ENCODE measurements at regions not wholly inside any gene's neighbourhood (a gene's known extent, or its start where the extent isn't known, plus 50 kb on each side); places are given as distances from the start of the nearest gene placed in this dataset.

DNA sequence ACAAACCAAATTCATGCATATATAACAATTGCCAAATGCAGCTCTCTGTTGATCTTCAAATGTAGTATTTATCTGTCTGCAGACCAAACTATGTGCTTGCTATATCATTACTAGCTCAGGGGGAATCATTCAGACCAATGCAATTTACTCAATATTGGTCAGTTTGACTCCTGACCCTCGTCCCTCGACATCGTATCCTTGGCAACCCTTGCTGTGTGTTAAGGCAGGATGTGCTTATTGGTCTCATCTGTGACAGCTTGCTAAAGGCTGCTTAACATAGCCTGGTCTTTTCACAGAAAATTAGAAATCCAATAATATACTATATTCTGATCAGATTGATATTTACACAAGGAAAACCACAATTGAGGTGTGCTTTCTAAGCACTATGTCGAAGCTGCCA is 747.1 kb downstream of the GALR1 start:
- Mint-ChIP-seq H3K9me3 (ENCODE audit: low read depth) (peaks cover 6% of the 10 kb centered on the region), H3K27me3 (peaks cover 10% of the 10 kb centered on the region), H3K27ac (no peak overlapping the region), H3K4me1 (ENCODE audit: low read depth) (no peaks in the 10 kb centered on the region), H3K36me3 (ENCODE audit: insufficient read depth) (no peaks in the 10 kb centered on the region), H3K4me3 (ENCODE audit: low read depth) (no peak overlapping the region)
- TF ChIP-seq, protein P1, sequence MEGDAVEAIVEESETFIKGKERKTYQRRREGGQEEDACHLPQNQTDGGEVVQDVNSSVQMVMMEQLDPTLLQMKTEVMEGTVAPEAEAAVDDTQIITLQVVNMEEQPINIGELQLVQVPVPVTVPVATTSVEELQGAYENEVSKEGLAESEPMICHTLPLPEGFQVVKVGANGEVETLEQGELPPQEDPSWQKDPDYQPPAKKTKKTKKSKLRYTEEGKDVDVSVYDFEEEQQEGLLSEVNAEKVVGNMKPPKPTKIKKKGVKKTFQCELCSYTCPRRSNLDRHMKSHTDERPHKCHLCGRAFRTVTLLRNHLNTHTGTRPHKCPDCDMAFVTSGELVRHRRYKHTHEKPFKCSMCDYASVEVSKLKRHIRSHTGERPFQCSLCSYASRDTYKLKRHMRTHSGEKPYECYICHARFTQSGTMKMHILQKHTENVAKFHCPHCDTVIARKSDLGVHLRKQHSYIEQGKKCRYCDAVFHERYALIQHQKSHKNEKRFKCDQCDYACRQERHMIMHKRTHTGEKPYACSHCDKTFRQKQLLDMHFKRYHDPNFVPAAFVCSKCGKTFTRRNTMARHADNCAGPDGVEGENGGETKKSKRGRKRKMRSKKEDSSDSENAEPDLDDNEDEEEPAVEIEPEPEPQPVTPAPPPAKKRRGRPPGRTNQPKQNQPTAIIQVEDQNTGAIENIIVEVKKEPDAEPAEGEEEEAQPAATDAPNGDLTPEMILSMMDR (IDR thresholded peaks at IDR 0.05; ENCODE audit: unreplicated experiment): no peak
- DNase-seq (ENCODE audit: low spot score, unreplicated experiment): no peak

DNA sequence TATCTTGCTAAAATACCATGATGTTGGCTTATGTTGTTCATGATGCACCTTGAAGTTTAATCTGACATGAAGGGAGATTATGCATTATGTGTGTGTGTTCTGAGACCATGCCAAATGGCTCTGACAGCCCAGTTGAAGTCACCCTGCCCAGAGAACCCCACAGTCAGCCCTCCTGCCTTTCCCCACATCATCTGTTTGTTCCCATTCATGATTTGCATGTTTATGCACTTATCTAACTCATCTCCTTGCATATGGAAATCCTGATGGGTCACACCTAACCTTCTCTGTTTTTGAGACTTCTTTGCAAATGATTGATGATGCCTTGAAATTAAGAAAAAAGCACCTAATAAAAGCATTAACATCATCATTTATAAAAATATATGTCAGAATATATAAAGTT is 752.2 kb downstream of the GALR1 start:
- H3K4me3 Mint-ChIP-seq (ENCODE audit: low read depth): no peak overlapping the region
- peaks cover 4% of the 10 kb centered on the region for H3K4me1 Mint-ChIP-seq (ENCODE audit: low read depth)
- no peaks in the 10 kb centered on the region for H3K9me3 Mint-ChIP-seq (ENCODE audit: low read depth)
- peaks cover 21% of the 10 kb centered on the region for H3K27me3 Mint-ChIP-seq
- no peak for DNase-seq (ENCODE audit: low spot score, unreplicated experiment)
- no peak overlapping the region for H3K27ac Mint-ChIP-seq
- no peaks in the 10 kb centered on the region for H3K36me3 Mint-ChIP-seq (ENCODE audit: insufficient read depth)
- TF ChIP-seq, protein P1 (IDR thresholded peaks at IDR 0.05; ENCODE audit: unreplicated experiment): no peak

DNA sequence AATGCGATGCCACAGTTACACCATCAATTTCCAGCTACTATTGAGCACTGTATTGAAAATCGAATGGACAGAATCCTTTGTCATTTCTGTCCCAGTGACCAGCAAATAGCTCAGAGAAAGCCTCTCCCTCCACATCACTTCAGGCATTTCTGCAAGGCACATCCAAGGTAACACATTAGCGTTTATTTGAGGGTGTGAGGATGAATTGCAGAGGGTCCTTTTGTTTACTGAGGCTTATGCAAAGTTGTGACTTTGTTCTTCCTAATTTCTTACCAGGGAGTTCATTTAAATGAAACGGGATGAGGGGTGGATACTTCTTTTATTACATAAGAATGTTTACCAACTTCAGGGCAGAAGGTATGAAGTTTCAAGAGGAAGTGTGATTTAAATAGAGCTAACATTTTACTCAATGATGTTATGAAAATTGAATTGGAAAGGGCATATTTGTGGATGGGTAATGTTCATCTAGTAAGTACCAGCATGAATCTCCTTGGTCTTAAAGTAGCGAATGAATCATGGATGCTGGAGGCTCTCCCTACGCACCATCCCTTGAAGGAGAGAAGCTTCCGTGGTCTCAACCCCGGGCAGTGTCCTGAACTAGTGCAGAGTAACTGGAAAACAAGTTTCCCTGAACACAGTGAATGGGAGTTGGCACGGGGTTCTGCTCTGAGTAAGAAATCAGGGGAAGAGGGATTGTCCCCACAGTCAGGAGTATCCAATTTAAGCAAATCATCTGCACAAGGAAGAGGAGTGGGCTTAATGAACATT is 756.5 kb downstream of the GALR1 start:
- Mint-ChIP-seq H3K4me1 (ENCODE audit: low read depth) (peaks cover 5% of the 10 kb centered on the region), H3K9me3 (ENCODE audit: low read depth) (peaks cover 9% of the 10 kb centered on the region), H3K4me3 (ENCODE audit: low read depth) (no peak overlapping the region), H3K27ac (no peak overlapping the region), H3K36me3 (ENCODE audit: insufficient read depth) (no peaks in the 10 kb centered on the region), H3K27me3 (peaks cover 20% of the 10 kb centered on the region)
- no peak for DNase-seq (ENCODE audit: low spot score, unreplicated experiment)
- TF ChIP-seq, protein P1 (IDR thresholded peaks at IDR 0.05; ENCODE audit: unreplicated experiment): no peak

DNA sequence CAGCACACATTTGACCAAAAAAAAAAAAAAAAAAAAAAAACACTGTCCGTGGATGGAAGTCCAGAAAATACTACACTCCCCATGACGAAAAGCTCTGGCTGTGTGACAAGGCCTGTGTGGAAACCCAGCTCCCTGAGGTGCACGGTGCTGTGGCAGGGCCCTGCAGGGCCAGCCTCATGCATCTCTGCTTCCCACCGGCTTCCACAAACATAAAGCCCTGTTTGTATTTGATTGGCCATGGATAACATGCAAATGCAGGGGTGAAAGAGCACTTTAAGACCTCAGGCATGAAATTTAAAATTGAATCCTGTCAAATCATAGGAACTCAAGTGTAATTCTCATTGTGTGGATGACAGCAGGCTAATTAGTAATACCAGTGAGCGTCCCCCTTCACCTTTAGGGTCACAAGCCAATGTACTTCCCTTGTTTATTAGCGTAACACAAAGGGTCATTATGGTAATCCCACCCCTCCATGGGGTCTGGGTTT is 757.2 kb downstream of the GALR1 start:
- Mint-ChIP-seq H3K36me3 (ENCODE audit: insufficient read depth) (no peaks in the 10 kb centered on the region), H3K27me3 (peaks cover 20% of the 10 kb centered on the region), H3K27ac (no peak overlapping the region), H3K9me3 (ENCODE audit: low read depth) (peaks cover 9% of the 10 kb centered on the region), H3K4me1 (ENCODE audit: low read depth) (peaks cover 5% of the 10 kb centered on the region), H3K4me3 (ENCODE audit: low read depth) (no peak overlapping the region)
- TF ChIP-seq, protein P1 (IDR thresholded peaks at IDR 0.05; ENCODE audit: unreplicated experiment): no peak
- DNase-seq (ENCODE audit: low spot score, unreplicated experiment): no peak

DNA sequence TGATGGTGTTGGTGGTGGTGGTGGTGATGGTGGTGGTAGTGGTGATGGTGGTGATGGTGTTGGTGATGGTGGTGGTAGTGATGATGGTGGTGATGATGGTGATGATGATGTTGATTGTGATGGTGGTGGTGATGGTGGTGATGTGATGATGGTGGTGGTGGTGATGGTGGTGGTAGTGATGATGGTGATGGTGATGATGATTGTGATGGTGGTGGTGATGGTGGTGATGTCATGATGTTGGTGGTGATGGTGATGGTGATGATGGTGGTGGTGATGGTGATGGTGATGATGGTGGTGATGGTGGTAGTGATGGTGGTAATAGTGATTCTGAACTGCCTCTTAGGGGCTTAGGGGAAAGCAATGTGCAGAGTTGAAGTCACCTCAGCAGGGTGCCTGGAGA is 760.7 kb downstream of the GALR1 start:
- no peak overlapping the region for H3K4me3 Mint-ChIP-seq (ENCODE audit: low read depth)
- H3K27ac Mint-ChIP-seq: no peak overlapping the region
- peaks cover 14% of the 10 kb centered on the region for H3K27me3 Mint-ChIP-seq
- no peaks in the 10 kb centered on the region for H3K36me3 Mint-ChIP-seq (ENCODE audit: insufficient read depth)
- TF ChIP-seq, protein P1 (IDR thresholded peaks at IDR 0.05; ENCODE audit: unreplicated experiment): no peak
- peaks cover 9% of the 10 kb centered on the region for H3K9me3 Mint-ChIP-seq (ENCODE audit: low read depth)
- no peak for DNase-seq (ENCODE audit: low spot score, unreplicated experiment)
- H3K4me1 Mint-ChIP-seq (ENCODE audit: low read depth): peaks cover 5% of the 10 kb centered on the region
